K562 (cell line): ENCODE measurements at regions not wholly inside any gene's neighbourhood (a gene's known extent, or its start where the extent isn't known, plus 50 kb on each side); places are given as distances from the start of the nearest gene placed in this dataset.

Source experiments
- MTA1 ChIP-seq: fragments of 450-650 bp; IDR thresholded peaks from 2 replicates; pipeline ENCODE4 v1.6.1; 2017; ENCODE audit warnings: borderline replicate concordance
- PBX2 ChIP-seq, 2 experiments: IDR thresholded peaks in 1 of 2; conservative IDR thresholded peaks in 1 of 2; 2 replicates each; pipeline ENCODE4 v1.6.1; 2016; ENCODE audit warnings: low read depth in 2 of 2, mild to moderate bottlenecking in 1 of 2, missing compliant biosample characterization in 1 of 2, missing genetic modification characterization in 1 of 2, moderate library complexity in 1 of 2
- RERE ChIP-seq: sonication (generic); formaldehyde crosslinking; IDR thresholded peaks from 2 replicates; pipeline ENCODE4 v1.8.0; 2023; ENCODE audit warnings: missing genetic modification reagents, mild to moderate bottlenecking, borderline replicate concordance
- RUNX1 ChIP-seq: sonication (generic); IDR thresholded peaks from 2 replicates; pipeline ENCODE4 v1.6.1; 2016; ENCODE audit warnings: antibody characterized with exemption, low read depth
- ZBTB11 ChIP-seq, 3 experiments: fragments of 200-800 bp in 1 of 3; fragments of 250-450 bp in 1 of 3; fragments of 450-650 bp in 1 of 3; sonication (Bioruptor Pico) in 1 of 3; sonication (Bioruptor generic) in 1 of 3; formaldehyde crosslinking in 1 of 3; IDR thresholded peaks; 2 replicates each; pipeline versions ENCODE4 v1.6.1 to v1.8.0; 2016 to 2022; ENCODE audit warnings: mild to moderate bottlenecking in 2 of 3, missing genetic modification characterization in 2 of 3, missing compliant biosample characterization in 1 of 3, moderate library complexity in 1 of 3
- ZNF239 ChIP-seq: fragments of 250-450 bp; sonication (Bioruptor Pico); IDR thresholded peaks from 2 replicates; pipeline ENCODE4 v1.4.0; 2020; ENCODE audit warnings: mild to moderate bottlenecking
- ZZZ3 ChIP-seq: fragments of 450-650 bp; IDR thresholded peaks from 2 replicates; pipeline ENCODE4 v1.6.1; 2016; ENCODE audit warnings: antibody characterized with exemption, mild to moderate bottlenecking, moderate library complexity

- TF ChIP-seq ZBTB11 (CRISPR knock-in tag; IDR thresholded peaks at IDR 0.05) (no peak), PBX2 (CRISPR knock-in tag; IDR thresholded peaks at IDR 0.05; ENCODE audit: low read depth) (no peak), PBX2 (tag; conservative IDR thresholded peaks at IDR 0.05; ENCODE audit: low read depth) (no peak), ZZZ3 (no peak), RERE (CRISPR knock-in tag) (no peak), MTA1 (no peak), ZNF239 (CRISPR knock-in tag) (no peak), RUNX1 (no peak)
- TF ChIP-seq, all 486 proteins: peak for 0
These were observed 423.4 kb downstream of the ISL1 start (continued) for GRCh38 chr5:51806677-51807076.
